ENCODE measurements at regions not wholly inside any gene's neighbourhood (a gene's known extent, or its start where the extent isn't known, plus 50 kb on each side); places are given as distances from the start of the nearest gene placed in this dataset.

DNA sequence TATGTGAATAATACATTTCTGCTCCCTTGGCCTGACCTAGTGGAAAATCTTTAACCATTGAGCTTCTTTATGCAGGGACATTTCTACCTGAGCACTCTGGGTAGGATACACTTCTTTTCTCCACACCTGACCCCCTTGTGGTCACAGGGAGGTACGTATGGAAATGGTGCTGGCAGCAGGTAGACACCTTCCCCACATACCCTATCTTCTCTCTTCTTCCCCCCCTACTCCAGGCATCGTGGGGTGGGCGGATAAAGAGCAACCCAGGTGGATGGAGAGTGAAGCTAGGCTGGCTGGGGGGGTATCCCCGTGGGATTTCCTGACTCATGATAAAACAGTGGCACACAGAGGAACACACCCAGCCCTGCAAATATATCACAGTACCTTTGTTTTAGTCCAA, 312.1 kb downstream of the ARRDC4 start:
- DNase-seq (ENCODE audit: low spot score) = no peak

DNA sequence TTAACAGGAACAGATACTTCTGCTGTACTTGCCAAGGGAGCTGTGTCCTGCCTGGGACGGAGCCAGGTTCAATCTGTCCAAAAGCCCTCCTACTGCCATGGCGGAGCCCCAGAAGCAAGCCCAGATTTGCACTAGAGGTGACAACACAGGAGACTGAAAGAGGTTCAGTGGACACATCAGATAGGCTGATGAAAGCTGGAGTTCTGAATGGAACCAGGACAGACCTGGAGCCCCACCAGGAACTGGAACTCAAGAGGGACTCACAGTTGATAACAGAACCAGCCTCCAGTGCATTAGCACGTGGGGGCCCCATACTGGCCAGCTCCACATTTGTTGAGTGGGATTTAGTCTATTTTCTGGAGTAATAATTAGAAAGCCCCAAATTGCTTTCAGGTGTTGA, 315.5 kb downstream of the ARRDC4 start:
- DNase-seq (ENCODE audit: low spot score) = no peak

DNA sequence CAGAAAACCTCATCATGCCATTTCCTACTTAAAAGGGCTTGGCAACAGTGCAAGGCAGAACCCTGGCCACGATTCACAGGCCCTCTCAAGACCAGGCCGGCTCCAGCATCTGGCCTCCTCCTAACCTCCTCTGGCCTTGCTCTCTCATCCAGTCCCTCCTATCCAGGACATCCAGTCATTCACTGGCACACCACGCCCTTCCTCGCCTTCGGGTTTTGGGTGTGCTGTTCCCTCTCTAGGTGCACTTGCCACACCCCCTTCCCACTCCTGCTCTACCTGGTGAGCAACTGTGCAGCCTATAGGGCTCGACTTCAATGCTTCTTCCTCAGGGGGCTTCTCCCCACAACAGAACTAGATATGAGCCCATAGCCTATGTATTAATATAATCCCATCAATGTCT, 317.1 kb downstream of the ARRDC4 start:
- no peak for DNase-seq (ENCODE audit: low spot score)

DNA sequence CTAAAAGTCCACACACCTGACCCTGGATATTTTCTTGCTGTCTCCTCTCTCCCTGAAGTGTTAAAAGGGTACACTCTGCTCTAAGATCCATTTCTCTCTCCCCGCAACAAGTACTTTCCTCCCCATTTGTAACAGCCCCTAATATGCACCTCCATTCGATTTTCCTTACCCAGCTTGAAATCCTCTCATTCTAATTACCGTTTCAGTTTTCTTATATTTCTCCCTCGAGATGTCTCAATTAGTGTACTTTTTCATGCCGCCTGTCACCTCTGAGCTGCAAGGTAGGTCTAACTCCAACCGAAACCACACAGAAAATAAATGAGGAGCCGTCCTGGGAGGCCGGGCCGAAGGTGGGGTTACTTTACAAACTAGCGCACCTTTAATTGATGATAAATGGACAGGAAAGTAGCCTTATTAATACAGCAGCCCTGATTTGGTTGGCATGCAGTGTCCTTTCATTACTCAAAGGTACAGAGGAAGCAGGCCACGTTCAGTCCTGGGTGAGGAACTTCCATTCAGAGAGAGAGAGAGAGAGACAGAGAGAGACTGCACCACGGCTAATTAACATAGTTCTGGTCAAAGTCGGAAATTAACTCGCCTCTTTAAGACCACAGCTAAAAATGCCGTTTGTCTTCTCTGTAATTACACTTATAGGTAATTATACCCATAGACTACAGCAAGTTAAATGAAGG, 319.9 kb downstream of the ARRDC4 start:
- DNase-seq (ENCODE audit: low spot score) = no peak

DNA sequence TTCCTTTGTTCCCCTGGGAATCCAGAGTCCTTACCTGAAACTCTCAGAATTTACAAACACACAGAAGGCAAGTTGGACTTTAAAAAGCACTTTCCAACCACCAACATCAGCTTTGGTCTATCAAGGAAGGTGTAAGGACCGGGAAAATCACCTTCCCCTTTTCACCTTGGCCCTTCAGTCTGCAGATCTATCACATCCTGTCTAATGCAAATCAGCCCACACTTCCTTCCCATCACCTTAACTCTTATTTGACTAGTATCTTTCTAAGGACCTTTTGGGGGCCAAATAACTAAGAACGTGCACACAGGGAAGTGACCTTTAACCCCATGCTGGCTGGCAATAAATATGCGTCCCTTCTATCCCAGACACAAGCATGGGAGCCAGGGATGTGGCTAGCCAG, 320.6 kb downstream of the ARRDC4 start:
- DNase-seq (ENCODE audit: low spot score) = no peak

DNA sequence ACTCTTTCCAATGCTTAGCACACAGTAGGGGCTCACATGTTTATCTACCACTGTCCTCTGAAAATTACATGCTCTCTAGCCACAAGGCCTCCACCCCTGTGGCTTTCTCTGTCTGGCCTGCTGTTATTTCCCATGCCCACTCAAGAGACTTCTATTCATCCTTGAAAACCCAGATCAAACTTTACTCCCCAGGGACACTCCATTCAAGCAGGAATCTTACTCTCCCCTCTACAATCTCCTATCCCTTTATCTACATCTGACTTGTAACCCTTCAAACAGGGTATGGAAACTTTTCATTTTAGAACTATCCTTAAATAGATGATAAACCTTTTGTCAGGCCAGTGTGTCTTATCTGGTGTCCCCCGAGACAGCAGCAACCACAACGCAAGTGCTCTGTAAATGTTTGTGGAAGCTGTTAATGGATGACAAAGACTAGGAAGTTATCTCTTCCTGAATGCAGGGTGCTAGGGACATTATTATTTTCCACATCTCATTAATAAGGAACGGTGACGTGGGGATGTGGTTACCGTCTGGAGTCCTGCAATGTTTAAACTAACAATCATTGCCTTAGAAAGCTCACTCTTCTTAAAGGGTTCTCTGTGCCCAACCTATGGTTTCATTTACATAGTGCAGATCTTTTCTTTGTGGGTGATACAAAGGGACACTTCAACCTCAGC, 322.3 kb downstream of the ARRDC4 start:
- no peak for DNase-seq (ENCODE audit: low spot score)

DNA sequence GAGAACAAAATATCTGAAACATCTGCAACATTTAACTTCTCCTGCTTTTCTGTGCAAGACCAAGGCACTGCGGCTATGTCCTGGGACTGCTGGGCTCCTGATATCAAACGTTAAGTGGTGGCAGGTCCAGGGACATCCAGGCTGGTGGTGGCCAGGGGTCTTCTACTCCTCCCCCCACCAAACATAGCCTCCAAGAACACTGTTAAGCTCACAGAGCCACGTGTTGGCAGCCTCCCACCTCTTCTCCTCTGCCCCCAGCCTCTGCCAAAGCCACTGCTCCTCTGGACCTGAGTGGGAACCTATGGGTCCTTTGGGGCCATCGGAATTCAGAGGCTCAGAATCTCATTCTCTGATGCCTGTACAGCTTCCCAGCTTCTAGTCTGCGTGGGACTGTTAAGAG, 325.7 kb downstream of the ARRDC4 start:
- no peak for DNase-seq (ENCODE audit: low spot score)

DNA sequence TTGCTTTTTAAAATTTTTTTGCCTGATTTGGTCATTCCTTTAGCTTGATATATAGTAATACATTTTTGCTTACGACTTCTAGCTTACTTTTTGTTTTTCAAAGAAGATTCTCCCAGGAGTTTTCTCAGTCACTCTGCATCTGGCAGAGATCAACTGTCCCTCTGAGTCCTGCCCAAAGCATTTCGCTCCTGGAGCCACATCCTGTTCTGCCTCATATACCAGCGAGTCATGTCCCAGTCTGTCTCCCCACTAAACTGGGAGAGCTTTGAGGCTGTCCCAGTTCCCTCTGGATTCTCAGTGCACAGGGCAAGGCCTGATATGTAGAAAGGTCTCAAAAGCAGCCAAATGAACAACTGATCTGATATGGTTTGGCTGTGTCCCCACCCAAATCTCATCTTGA, 326.3 kb downstream of the ARRDC4 start:
- no peak for DNase-seq (ENCODE audit: low spot score)

DNA sequence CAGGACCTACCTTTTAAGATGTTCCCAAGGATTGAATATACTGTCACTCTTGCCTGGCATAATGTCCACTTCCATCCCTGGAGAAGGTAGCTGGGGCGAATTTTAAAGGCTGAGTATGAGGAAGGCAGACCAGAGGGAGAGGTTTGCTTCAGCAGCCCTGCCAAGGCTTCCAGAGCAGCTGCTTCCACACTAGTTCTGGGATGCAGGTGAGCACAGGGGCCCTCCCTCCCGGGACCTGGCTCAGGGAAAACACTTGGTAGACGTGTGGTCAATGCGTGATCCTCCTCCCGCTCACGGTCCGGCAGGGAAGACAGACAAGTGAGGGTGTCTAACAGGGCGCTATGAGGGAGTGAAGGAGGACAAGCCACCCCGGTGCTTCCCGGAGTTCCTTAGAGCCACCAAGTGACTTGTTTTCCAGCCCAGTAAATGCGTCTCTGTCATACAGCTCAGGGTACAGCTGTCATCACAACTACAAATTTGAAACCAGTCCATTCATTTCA, 327.6 kb downstream of the ARRDC4 start:
- no peak for DNase-seq (ENCODE audit: low spot score)

DNA sequence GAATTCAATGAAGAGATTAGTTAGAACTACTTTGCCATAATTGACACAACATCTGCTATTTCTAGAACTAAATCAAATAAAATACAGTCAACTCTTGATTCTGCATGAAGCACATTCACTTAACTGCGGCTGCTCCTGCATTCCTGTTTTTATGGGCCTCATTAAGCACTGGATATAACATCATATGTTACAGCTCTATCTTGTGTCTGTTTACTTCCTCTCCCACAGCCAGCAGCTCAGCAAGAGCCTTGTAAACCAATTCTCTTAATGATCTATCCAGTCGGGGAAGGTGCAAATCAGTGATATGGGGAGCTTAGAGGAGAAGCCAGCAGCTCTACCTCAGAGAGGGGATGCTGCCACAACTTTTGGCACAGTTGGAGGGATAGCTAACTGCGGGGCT, 329.2 kb downstream of the ARRDC4 start:
- DNase-seq (ENCODE audit: low spot score) = no peak

DNA sequence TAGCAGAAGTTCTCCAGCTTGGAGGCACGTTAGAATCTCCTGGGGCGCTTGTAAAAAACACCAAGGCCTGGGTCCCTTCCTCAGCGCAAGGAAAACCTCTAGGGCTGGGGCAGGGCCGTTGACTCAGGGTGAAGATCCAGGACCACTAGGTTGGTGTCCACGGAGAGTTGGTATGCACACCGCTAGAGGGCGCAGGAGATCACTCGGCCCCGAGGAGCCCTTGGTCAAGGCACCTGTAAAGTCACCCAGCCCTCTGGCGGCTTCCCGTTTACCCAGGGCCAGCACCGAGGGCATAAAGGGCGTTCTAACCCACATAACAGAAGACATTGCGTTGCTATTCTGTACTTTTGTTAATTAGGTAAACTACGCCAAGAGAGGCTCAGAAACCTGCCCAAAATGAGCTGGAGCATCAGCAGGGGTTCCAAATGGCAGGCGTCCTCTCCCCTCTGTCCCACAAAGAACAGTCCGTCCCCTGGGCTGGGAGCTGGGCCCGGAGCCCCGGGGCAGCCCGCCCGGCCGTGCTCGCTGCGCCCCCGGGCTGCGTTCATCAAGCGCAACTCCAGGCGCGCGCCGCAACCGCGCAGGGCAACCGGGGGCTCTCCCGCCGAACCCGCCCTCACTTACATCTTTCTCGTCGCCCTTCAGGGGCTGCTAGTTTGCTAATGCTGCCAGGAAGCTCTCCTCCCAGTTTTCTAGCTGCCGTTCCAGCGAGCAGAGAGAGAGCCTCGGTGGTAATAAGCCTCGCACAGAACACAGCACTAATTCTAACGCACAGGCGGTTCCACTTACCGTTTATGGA, 332.1 kb downstream of the ARRDC4 start:
- DNase-seq (ENCODE audit: low spot score) = peak; percentile 22

DNA sequence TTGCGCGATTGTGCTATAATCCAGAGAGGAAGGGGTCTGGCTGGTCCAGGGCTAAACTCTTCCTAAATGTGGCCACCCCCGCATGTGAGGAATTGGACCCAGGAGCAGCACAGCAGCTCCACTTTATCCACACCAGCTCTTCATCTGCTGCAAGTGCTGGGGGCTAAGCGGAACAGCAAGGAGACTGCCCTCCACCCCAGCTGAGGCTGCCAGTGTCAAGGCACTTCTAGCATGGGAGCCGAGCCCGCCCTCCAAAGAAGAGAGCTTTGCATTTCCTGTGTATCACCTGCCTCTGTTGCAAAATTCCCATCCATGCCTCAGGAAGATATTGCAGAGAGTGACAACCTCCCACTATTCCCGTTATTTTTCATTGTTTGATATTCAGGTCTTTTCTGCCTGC, 333.6 kb downstream of the ARRDC4 start:
- DNase-seq (ENCODE audit: low spot score) = no peak

DNA sequence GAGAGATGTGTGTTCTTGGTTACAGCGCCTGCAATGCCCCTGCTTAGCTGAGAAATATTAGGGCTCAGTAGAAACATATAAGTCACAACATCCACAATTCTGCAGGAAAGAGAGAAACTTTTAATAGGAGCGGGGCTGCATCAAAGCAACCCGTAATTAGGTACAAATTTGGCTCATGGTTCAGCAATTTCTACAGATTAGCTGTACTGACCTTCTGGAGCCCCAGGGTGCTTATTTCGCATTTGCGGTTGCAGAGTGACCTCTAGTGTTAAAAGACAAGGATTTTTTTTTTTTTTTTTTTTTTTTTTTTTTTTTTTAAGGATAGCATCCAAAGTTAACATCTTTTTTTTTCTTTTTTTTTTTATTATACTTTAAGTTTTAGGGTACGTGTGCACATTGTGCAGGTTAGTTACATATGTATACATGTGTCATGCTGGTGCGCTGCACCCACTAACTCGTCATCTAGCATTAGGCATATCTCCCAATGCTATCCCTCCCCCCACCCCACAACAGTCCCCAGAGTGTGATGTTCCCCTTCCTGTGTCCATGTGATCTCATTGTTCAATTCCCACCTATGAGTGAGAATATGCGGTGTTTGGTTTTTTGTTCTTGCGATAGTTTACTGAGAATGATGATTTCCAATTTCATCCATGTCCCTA, 334.7 kb downstream of the ARRDC4 start:
- peak; percentile 44 for DNase-seq (ENCODE audit: low spot score)

DNA sequence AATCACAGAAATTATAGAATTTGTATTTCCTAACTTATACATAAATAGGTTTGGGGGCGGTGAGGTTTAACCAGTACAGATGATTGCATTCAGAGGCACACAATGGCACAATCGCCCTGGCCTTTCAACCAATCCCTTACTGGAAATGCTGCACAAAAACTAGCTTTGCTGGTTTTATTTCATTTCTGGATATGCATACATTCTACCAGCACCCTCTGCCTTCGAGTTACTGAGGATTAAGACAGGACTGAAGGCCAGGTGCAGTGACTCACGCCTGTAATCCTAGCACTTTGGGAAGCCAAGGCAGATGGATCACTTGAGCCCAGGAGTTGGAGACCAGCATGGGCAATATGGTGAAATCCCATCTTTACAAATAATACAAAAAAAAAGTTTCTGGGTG, 336.1 kb downstream of the ARRDC4 start:
- no peak for DNase-seq (ENCODE audit: low spot score)

DNA sequence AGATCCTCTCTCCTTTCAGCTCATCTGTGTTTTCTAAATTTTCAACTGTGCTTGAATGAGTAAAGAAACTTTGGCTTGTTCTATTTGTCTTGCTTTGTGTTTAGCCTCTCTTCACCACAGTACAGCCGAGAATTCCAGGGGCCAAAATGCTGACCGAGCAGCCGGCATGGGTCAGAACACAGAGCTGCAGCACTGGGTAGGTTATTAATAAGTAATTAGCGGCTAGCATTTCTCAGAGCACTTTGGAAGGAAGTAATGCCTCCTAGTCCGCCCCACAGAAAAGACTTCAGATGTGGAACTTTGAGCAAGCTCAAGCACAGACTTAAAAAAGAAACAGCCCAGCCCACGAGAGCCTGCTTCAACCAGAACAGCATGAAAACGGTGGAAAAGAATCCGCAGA, 343.9 kb downstream of the ARRDC4 start:
- no peak for DNase-seq (ENCODE audit: low spot score)

DNA sequence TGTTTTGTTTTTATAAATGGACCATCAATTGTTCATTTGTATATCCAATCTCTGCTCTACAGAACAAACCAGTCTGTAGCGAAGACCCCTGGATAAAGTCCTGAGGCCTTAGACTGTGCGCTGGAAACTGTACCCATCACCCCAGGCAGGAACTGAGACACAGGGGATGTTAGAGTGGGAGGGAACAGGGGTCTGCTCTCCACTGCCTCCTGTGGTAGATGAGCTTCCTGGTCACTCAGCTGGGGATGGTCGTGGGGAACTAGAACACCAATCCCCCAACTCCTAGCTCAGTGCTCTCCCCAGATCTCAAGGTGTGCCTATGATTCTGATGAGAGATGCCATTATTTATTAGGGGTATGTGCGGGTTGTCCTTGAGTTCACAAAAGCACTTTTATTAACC, 340.2 kb upstream of the IGF1R start:
- DNase-seq (ENCODE audit: low spot score) = no peak

DNA sequence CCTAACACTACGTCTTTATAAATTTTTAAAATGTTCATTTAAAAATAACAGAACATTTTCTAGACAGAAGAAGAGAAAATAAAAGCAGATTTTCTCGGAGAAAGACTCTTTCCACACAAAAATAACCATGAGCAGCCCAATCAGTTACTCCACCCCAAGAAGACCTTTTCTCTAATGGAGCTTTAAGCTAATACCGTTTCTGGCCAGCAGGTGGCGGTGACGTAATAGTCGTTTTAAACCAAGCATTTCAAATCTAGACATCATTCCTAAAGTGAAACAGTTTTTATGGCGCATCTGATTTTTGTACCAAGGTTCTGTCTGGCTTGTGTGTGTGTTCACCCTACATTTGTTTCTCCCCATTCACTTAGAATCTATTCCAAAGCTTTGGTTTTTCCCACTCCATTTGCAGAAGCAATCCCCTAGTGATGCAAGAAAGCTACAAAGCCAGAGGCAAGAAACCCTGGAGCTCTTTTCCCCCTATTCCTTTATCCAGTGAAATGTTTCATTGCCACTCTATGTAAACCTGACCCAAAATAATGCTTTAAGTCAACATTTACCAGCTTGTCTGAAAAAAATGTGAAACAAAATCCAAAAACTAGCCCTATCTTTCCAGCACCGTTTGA, 336.7 kb upstream of the IGF1R start:
- DNase-seq (ENCODE audit: low spot score) = peak; percentile 53

DNA sequence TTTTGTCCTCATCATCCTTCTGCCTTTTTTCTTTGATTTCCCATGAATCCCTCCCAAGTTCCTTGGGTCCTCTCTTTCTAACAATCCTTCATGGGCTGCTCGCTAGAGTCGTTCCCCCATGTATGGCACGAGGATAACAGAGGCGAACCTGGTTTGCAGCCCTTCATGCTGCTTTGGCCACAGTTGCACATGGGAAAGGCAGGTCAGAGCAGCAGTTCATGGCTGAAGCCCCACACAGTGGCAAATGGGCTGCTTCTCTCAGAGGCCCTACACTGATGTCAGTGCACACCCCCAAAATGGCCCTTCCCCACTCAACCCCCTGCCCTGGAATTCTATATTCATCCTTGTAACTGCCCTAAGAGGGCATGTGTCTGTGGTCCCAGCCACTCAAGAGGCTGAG, 335.4 kb upstream of the IGF1R start:
- DNase-seq (ENCODE audit: low spot score) = no peak

DNA sequence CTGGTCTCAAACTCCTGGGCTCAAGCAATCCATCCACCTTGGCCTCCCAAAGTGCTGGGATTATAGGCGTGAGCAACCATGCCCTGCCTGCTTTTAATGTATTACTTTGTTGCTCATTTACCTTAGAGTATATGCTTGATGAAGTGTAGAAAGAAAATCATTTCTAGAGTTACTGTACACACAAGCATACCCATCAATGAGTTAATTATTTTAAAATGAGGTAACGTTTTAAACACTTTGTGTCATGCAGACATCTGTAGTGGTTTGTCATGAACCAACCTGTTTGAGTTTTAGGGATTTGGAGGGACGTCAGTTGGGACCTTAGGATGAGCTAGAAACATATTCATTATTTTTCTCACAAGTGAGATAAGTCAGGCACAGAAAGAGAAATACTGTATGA, 332.4 kb upstream of the IGF1R start:
- no peak for DNase-seq (ENCODE audit: low spot score)

DNA sequence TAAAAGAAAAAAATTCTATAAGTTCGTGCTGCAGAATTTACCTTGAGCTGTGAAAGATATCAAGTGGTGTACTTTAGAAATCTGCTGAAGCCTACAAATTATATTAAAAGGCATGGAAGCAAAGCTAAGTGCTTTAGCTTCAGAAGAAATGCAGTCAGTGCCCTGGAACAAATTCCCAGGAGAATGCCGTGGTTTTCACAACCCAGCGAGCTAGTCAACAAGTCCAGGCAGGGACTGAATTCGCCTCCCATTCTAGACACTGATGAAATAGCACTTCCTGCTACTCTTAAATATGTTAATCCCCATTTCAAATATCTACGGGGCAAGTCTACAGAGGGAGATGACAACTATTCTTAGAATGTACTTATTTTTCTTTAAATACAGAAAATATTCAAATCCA, 326.4 kb upstream of the IGF1R start:
- no peak for DNase-seq (ENCODE audit: low spot score)

DNA sequence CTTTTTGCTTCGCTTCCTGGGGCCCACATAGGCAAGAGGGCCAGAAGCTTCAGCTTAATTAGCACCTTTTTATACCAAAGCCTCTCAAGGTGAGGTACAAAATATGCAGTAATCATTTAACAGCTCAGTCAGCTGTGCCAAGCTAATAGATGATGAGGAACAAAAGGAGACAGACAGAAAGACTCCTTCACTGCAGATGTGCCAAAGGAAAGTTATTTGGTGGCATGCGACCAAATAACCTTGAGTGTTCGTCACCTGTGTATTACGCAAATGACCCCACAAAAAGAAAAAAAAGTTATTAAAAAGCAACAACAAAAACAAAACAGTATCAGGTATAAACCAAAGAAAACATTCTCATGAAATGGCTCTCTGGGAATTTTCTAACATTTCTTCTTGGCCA, 325.8 kb upstream of the IGF1R start:
- no peak for DNase-seq (ENCODE audit: low spot score)
